Spleen (tissue), 11 donors: ENCODE measurements at regions not wholly inside any gene's neighbourhood (a gene's known extent, or its start where the extent isn't known, plus 50 kb on each side); places are given as distances from the start of the nearest gene placed in this dataset.

ENCODE experiments used
- DNase-seq: peaks from one replicate; pipeline ENCODE4 v3.0.0-alpha.2; 2020
- H3K27ac ChIP-seq, 8 donors: fragments of 200-600 bp; sonication (generic) in 7 of 8; 1 replicate in 4 of 8; 2 replicates in 4 of 8; pipeline versions ENCODE4 v1.5.0 to v1.8.0; 2016 to 2021; ENCODE audit warnings: inconsistent platforms in 4 of 8, mild to moderate bottlenecking in 4 of 8, moderate library complexity in 1 of 8
- H3K27me3 ChIP-seq, 7 donors: fragments of 200-600 bp; sonication (generic) in 6 of 7; replicated peaks in 1 of 7; 1 replicate in 4 of 7; 2 replicates in 3 of 7; pipeline versions ENCODE4 v1.5.0 to v1.8.0; 2016 to 2021; ENCODE audit warnings: inconsistent platforms in 3 of 7, mild to moderate bottlenecking in 1 of 7
- H3K36me3 ChIP-seq, 6 donors: fragments of 200-600 bp; sonication (generic) in 5 of 6; 1 replicate in 4 of 6; 2 replicates in 2 of 6; pipeline versions ENCODE4 v1.5.0 to v1.8.0; 2016 to 2021; ENCODE audit warnings: inconsistent platforms in 2 of 6
- H3K4me1 ChIP-seq, 6 donors: fragments of 200-600 bp; sonication (generic) in 5 of 6; 1 replicate in 3 of 6; 2 replicates in 3 of 6; pipeline versions ENCODE4 v1.5.0 to v1.8.0; 2016 to 2021; ENCODE audit warnings: inconsistent platforms in 3 of 6
- H3K4me3 ChIP-seq, 8 donors: fragments of 200-600 bp; sonication (generic) in 7 of 8; 1 replicate in 4 of 8; 2 replicates in 4 of 8; pipeline versions ENCODE4 v1.5.0 to v1.8.0; 2016 to 2021; ENCODE audit warnings: inconsistent platforms in 4 of 8, mild to moderate bottlenecking in 4 of 8, moderate library complexity in 2 of 8
- H3K9me3 ChIP-seq, 8 donors: fragments of 200-600 bp; sonication (generic) in 7 of 8; 1 replicate in 4 of 8; 2 replicates in 4 of 8; pipeline versions ENCODE4 v1.5.0 to v1.8.0; 2016 to 2021; ENCODE audit warnings: inconsistent platforms in 4 of 8
- POLR2A ChIP-seq, 3 donors: fragments of 450-650 bp; IDR thresholded peaks; one replicate each; pipeline ENCODE4 v1.5.1; 2017; ENCODE audit warnings: antibody characterized with exemption in 3 of 3, mild to moderate bottlenecking in 1 of 3
- POLR2AphosphoS5 ChIP-seq, 3 donors: sonication (generic); formaldehyde crosslinking; IDR thresholded peaks; one replicate each; pipeline ENCODE4 v1.5.1; 2017; ENCODE audit warnings: antibody characterized with exemption in 3 of 3
- WGBS, 5 donors: extraction: QIAGEN DNeasy Blood & Tissue Kit in 3 of 5; methylation state at CpG; one replicate each; pipeline versions ENCODE4 v1.1.5 to v1.1.7; 2013 to 2018; 5-methylcytosine and 5-hydroxymethylcytosine counted together
- intact Hi-C: fragments of 100-400 bp; cut with DNase I; formaldehyde crosslinking; loops from one replicate; pipeline ENCODE4 v1.15.0; 2023; ENCODE audit warnings: low total_unique reads
- small RNA-seq, 4 donors: library from RNA; depleted of rRNA; stranded (forward); fragments of <200 nt; gene quantifications; one replicate each; pipeline ENCODE3, GENCODE V24; 2016
- TF ChIP-seq, protein P1 (sequence below), 11 experiments: fragments of 200-600 bp in 7 of 11; fragments of 450-650 bp in 4 of 11; sonication (generic) in 4 of 11; IDR thresholded peaks in 8 of 11; conservative IDR thresholded peaks in 3 of 11; 1 replicate in 7 of 11; 2 replicates in 4 of 11; pipeline versions ENCODE4 v1.4.0 to v1.8.0; 2016 to 2021; ENCODE audit warnings: antibody characterized with exemption in 11 of 11, inconsistent platforms in 4 of 11, mild to moderate bottlenecking in 1 of 11
- donor health status: healthy with polysubstance abuse.
- donor health status: DM: no; HTN: no; CAD: no; lungs with moderate emphysema.
- donor health status: DM: no; HTN: no; CAD: no.
- donor health status: Bipolar disorder and iron deficiency.
- donor health status: healthy.
- donor health status: DM: no; HTN: no; CAD: no.
- donor health status: DM: yes; HTN: yes; CAD: no.

DNA sequence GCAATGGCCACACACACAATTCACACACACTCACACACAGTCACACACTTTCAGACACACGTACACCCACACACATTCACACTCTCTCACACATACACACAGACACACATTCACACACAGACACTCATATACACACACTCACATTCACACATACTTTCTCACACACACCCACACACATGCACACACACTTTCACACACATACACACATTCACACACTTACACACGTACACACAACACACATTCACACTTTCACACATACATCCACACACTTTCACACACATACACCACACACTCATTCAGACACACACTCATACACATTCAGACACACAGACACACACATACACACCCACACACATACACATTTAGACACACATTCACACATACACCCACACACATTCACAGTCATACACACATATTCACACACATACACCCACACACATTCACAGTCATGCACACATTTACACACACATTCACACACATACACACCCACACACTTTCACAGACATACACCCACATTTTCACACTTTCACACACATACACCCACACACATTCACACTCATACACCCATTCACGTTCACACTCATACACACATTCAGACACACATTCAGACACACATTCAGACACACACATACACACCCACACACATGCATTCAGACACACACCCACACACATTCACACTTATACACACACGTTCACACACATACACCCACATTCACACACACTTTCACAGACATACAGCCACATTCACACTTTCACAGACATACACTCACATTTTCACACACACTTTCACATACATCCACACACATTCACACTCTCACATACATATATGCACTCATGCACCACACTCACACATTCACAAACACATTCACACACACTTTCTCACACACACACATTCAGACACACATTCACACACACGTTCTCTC is 52.6 kb upstream of the C14orf180 start:
- no peaks in the 10 kb centered on the region for H3K36me3 ChIP-seq
- H3K27ac ChIP-seq = no peak overlapping the region
- peaks cover 0 to 5% (median 0%) of the 10 kb centered on the region in 7 donors for H3K27me3 ChIP-seq
- peaks cover 0 to 35% (median 25%) of the 10 kb centered on the region in 8 donors for H3K9me3 ChIP-seq
- WGBS, 5 donors = 54 to 69% (median 62%) methylated on average over 5 of the region's 5 CpGs
- no peak for DNase-seq
- no peaks in the 10 kb centered on the region for H3K4me1 ChIP-seq
- no peak overlapping the region for H3K4me3 ChIP-seq
- TF ChIP-seq POLR2A (IDR thresholded peaks at IDR 0.05) (no peak), POLR2AphosphoS5 (IDR thresholded peaks at IDR 0.05) (no peak)
- TF ChIP-seq, protein P1, sequence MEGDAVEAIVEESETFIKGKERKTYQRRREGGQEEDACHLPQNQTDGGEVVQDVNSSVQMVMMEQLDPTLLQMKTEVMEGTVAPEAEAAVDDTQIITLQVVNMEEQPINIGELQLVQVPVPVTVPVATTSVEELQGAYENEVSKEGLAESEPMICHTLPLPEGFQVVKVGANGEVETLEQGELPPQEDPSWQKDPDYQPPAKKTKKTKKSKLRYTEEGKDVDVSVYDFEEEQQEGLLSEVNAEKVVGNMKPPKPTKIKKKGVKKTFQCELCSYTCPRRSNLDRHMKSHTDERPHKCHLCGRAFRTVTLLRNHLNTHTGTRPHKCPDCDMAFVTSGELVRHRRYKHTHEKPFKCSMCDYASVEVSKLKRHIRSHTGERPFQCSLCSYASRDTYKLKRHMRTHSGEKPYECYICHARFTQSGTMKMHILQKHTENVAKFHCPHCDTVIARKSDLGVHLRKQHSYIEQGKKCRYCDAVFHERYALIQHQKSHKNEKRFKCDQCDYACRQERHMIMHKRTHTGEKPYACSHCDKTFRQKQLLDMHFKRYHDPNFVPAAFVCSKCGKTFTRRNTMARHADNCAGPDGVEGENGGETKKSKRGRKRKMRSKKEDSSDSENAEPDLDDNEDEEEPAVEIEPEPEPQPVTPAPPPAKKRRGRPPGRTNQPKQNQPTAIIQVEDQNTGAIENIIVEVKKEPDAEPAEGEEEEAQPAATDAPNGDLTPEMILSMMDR (IDR thresholded peaks at IDR 0.05 in 8 of 11, conservative IDR thresholded peaks at IDR 0.05 in 3 of 11) = peak in 1 of 11 experiments; percentile 2
- intact Hi-C loops = no loop called here

DNA sequence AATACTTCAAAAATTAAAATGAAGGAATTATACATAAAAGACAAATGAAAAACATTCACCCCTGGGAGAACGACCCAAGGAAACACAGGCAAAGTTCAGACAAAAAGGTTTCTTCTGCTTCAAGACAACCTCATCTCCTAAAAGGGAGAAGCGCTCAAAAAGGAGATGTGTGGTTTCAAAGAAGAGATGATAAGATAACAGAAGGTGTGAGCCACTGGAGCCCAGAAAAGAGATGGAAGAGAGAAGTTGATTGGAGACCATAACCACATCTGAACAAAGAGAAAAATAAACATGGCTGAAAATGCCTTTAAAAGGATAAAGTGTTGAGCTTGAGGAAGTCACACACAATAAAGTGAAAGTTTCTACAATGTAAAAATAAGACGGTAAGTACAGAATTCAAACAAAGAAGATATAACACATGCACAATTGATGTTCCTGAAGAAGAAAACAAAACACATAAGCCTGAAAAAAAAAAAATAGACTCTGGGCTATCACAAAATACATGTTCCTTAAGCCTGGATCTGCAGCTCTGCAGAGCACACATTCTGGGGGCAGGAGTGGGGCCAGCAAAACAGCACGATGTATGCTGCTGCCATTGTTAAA is 51.6 kb upstream of the C14orf180 start:
- Histone ChIP-seq H3K4me1 (no peaks in the 10 kb centered on the region), H3K4me3 (no peak overlapping the region), H3K36me3 (no peaks in the 10 kb centered on the region), H3K27me3 (peaks cover 0 to 5% (median 0%) of the 10 kb centered on the region in 7 donors), H3K9me3 (peaks cover 0 to 35% (median 25%) of the 10 kb centered on the region in 8 donors), H3K27ac (no peak overlapping the region)
- DNase-seq = no peak
- 82 to 87% (median 84%) methylated on average over 4 of the region's 4 CpGs for WGBS, 5 donors
- intact Hi-C loops = no loop called here
- TF ChIP-seq, protein P1 (IDR thresholded peaks at IDR 0.05 in 8 of 11, conservative IDR thresholded peaks at IDR 0.05 in 3 of 11) = no peak
- TF ChIP-seq POLR2AphosphoS5 (IDR thresholded peaks at IDR 0.05) (no peak), POLR2A (IDR thresholded peaks at IDR 0.05) (no peak)

DNA sequence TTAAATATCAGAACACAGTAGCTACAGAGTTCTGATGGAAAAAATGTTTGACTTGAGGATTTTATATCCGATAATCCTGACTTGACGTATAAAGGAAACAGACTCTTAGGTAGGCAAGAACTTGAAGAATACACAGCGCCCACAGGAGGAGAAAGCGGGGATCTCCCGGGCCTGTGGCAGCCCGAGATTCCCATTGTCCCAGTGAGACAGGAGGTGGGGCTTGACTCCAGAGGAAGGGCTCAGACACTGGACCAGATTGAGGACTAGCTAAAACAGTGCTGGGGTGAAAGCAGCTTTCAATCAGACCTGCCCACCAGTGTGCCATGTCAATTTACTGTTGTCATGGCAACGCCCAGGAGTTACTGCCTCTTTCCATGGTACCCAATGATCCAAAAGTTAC is 51.1 kb upstream of the C14orf180 start:
- peaks cover 0 to 9% (median 0%) of the 10 kb centered on the region in 7 donors for H3K27me3 ChIP-seq
- peaks cover 0 to 35% (median 25%) of the 10 kb centered on the region in 8 donors for H3K9me3 ChIP-seq
- DNase-seq = no peak
- no peaks in the 10 kb centered on the region for H3K36me3 ChIP-seq
- H3K27ac ChIP-seq = no peak overlapping the region
- WGBS, 5 donors = 80 to 93% (median 89%) methylated on average over 7 of the region's 7 CpGs
- intact Hi-C loops = no loop called here
- H3K4me3 ChIP-seq = no peak overlapping the region
- H3K4me1 ChIP-seq = no peaks in the 10 kb centered on the region
- TF ChIP-seq POLR2AphosphoS5 (IDR thresholded peaks at IDR 0.05) (no peak), POLR2A (IDR thresholded peaks at IDR 0.05) (no peak)
- TF ChIP-seq, protein P1 (IDR thresholded peaks at IDR 0.05 in 8 of 11, conservative IDR thresholded peaks at IDR 0.05 in 3 of 11) = no peak

Small RNAs in the stretch of these regions (small RNA-seq; reads per million reads assigned to genes)
- 0 reads per million in 4 donors for gene RNU6-684P
